HEK293 (cell line): ENCODE measurements at regions not wholly inside any gene's neighbourhood (a gene's known extent, or its start where the extent isn't known, plus 50 kb on each side); places are given as distances from the start of the nearest gene placed in this dataset.

ENCODE experiments used
- CTCF ChIA-PET: fragments of 350-600 bp; formaldehyde crosslinking; extraction: SDS; loops from one replicate; lab custom pipeline; 2021; ENCODE audit warnings: antibody characterized with exemption; lab: Yijun Ruan, JAX
- POLR2A ChIA-PET: fragments of 300-600 bp; formaldehyde crosslinking; extraction: SDS; loops from one replicate; lab custom pipeline; 2020; ENCODE audit warnings: antibody characterized with exemption, inconsistent platforms; lab: Yijun Ruan, JAX
- H3K27ac ChIP-seq: fragments of 200-500 bp; sonication (Bioruptor generic); 2 replicates; pipeline ENCODE4 v1.5.1; 2014; ENCODE audit warnings: low read depth, low read length, control low read depth, inconsistent platforms; ENCODE audit errors: extremely low read depth
- H3K36me3 ChIP-seq, 2 experiments: fragments of 200-500 bp in 1 of 2; sonication (Bioruptor generic) in 1 of 2; 1 replicate in 1 of 2; 2 replicates in 1 of 2; pipeline ENCODE4 v1.5.1; 2014 to 2017; ENCODE audit warnings: inconsistent platforms in 2 of 2, low read length in 2 of 2; ENCODE audit not compliant: control insufficient read depth in 2 of 2, insufficient read depth in 1 of 2
- H3K4me1 ChIP-seq: fragments of 200-500 bp; sonication (Bioruptor generic); 2 replicates; pipeline ENCODE4 v1.5.1; 2014; ENCODE audit warnings: mild to moderate bottlenecking, low read length, inconsistent platforms; ENCODE audit not compliant: control insufficient read depth, insufficient read depth
- H3K4me3 ChIP-seq: 2 replicates; pipeline ENCODE4 v1.5.1; 2011; ENCODE audit warnings: low read depth, mild to moderate bottlenecking, control low read depth, low read length, moderate library complexity
- H3K9me3 ChIP-seq: fragments of 200-500 bp; sonication (Bioruptor generic); 2 replicates; pipeline ENCODE4 v1.5.1; 2014; ENCODE audit warnings: low read depth, low read length, inconsistent platforms; ENCODE audit not compliant: control insufficient read depth, insufficient read depth
- CTCF ChIP-seq: fragments of 450-650 bp; formaldehyde crosslinking; IDR thresholded peaks from 2 replicates; pipeline ENCODE4 v1.5.1; 2016; ENCODE audit warnings: missing biosample characterization, missing genetic modification characterization
- OSR2 ChIP-seq: fragments of 450-650 bp; formaldehyde crosslinking; IDR thresholded peaks from 2 replicates; pipeline ENCODE4 v1.5.1; 2016; ENCODE audit warnings: missing biosample characterization, missing genetic modification characterization
- ZBTB11 ChIP-seq: fragments of 450-650 bp; formaldehyde crosslinking; conservative IDR thresholded peaks from 2 replicates; pipeline ENCODE4 v1.5.1; 2016; ENCODE audit warnings: low read depth, missing biosample characterization, missing genetic modification characterization
- ZBTB20 ChIP-seq: fragments of 450-650 bp; formaldehyde crosslinking; IDR thresholded peaks from 2 replicates; pipeline ENCODE4 v1.5.1; 2016; ENCODE audit warnings: missing biosample characterization, missing genetic modification characterization
- ZBTB44 ChIP-seq: fragments of 450-650 bp; IDR thresholded peaks from 2 replicates; pipeline ENCODE4 v1.5.1; 2018; ENCODE audit warnings: missing biosample characterization, mild to moderate bottlenecking, missing genetic modification characterization
- ZNF148 ChIP-seq: fragments of 450-650 bp; formaldehyde crosslinking; IDR thresholded peaks from 2 replicates; pipeline ENCODE4 v1.5.0; 2017; ENCODE audit warnings: missing biosample characterization, missing genetic modification characterization, borderline replicate concordance
- ZNF18 ChIP-seq: fragments of 450-650 bp; formaldehyde crosslinking; IDR thresholded peaks from 2 replicates; pipeline ENCODE4 v1.5.1; 2016; ENCODE audit warnings: missing biosample characterization, missing genetic modification characterization
- ZNF214 ChIP-seq: fragments of 450-650 bp; formaldehyde crosslinking; IDR thresholded peaks from 2 replicates; pipeline ENCODE4 v1.5.1; 2017; ENCODE audit warnings: missing biosample characterization, mild to moderate bottlenecking, missing genetic modification characterization, borderline replicate concordance
- ZNF221 ChIP-seq: fragments of 450-650 bp; formaldehyde crosslinking; IDR thresholded peaks from 2 replicates; pipeline ENCODE4 v1.5.1; 2017; ENCODE audit warnings: missing biosample characterization, missing genetic modification characterization, borderline replicate concordance
- ZNF248 ChIP-seq: fragments of 450-650 bp; formaldehyde crosslinking; IDR thresholded peaks from 2 replicates; pipeline ENCODE4 v1.5.1; 2017; ENCODE audit warnings: missing biosample characterization, missing genetic modification characterization
- ZNF280D ChIP-seq: fragments of 450-650 bp; formaldehyde crosslinking; IDR thresholded peaks from 2 replicates; pipeline ENCODE4 v1.5.1; 2016; ENCODE audit warnings: missing biosample characterization, missing genetic modification characterization
- ZNF626 ChIP-seq: fragments of 450-650 bp; sonication (Bioruptor Pico); formaldehyde crosslinking; IDR thresholded peaks from 2 replicates; pipeline ENCODE4 v1.5.1; 2018; ENCODE audit warnings: missing biosample characterization, missing genetic modification characterization, inconsistent platforms

- no peak for TF ChIP-seq ZBTB44 (tag by site-specific recombination)
- TF ChIP-seq, all 188 proteins: peak for 0
Observed at GRCh38 chr20:22423190-22423832, 161.1 kb downstream of the FOXA2 start (continued).

- Histone ChIP-seq H3K36me3 (no peaks in the 10 kb centered on the region), H3K27ac (no peak overlapping the region), H3K9me3 (no peaks in the 10 kb centered on the region), H3K4me3 (no peak overlapping the region), H3K4me1 (no peaks in the 10 kb centered on the region)
- TF ChIP-seq ZBTB20 (tag by site-specific recombination) = no peak
- TF ChIP-seq ZNF18 = no peak
- TF ChIP-seq ZNF248 (tag by site-specific recombination) = no peak
- TF ChIP-seq OSR2 (tag by site-specific recombination) = no peak
- no peak for TF ChIP-seq ZNF280D (tag by site-specific recombination)
- no peak for TF ChIP-seq ZNF626 (tag by site-specific recombination)
- no peak for TF ChIP-seq ZNF214 (tag by site-specific recombination)
- TF ChIP-seq ZNF148 (tag by site-specific recombination) = no peak
- TF ChIP-seq ZNF221 = no peak
- TF ChIP-seq ZBTB11 (tag by site-specific recombination) = no peak
- TF ChIP-seq CTCF (tag by site-specific recombination) = no peak
- POLR2A ChIA-PET = no interaction called here
- CTCF ChIA-PET = no interaction called here
Observed at GRCh38 chr20:22420116-22420598, 164.2 kb downstream of the FOXA2 start.
